ENCODE measurements at regions not wholly inside any gene's neighbourhood (a gene's known extent, or its start where the extent isn't known, plus 50 kb on each side); places are given as distances from the start of the nearest gene placed in this dataset.

DNA sequence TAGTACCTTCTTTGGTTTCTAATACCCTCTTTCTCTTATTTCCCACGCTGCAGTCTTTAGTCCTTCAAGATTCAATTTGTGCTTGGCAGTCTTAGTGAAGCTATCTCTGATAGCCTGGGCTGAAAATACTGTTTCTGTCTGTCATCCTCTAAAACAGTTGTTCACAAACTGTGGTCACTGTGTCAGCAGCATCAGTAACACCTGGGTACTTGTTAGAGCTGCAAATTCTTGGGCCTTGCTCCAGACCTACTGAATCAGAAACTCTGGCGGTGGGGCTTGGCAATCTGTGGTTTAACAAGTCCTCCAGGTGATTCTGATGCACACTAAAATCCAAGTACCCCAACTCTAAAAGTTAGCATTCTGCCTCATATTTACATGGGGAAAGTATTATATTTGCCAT is 217.5 kb upstream of the SEL1L start:
- TF ChIP-seq CTCF (IDR thresholded peaks at IDR 0.05; ENCODE audit: extremely low read depth, insufficient read depth, missing control alignments): no peak
- in situ Hi-C loops (cut with MboI; ENCODE audit: low pct_unique_long_range_greater_than_20kb, low sequenced_read_pairs, unreplicated experiment): no loop called here
- DNase-seq (ENCODE audit: low spot score): no peak

DNA sequence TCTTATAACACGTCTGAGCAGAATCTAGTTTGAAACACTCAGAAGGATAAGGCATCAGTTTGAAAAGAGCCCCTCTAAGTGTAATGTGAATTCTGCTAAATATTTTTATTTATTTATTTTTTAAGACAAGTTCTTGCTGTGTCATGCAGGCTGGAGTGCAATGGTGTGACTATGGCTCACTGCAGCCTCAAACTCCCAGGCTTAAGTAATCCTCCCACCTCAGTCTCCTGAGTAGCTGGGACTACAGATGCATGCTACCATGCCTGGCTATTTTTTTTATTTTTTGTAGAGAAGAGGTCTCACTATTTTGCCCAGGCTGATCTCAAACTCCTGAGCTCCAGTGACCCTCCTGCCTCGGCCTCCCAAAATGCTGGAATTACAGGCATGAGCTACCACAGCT is 225.9 kb upstream of the SEL1L start:
- in situ Hi-C loops (cut with MboI; ENCODE audit: low pct_unique_long_range_greater_than_20kb, low sequenced_read_pairs, unreplicated experiment): no loop called here
- no peak for TF ChIP-seq CTCF (IDR thresholded peaks at IDR 0.05; ENCODE audit: extremely low read depth, insufficient read depth, missing control alignments)
- DNase-seq (ENCODE audit: low spot score): no peak

DNA sequence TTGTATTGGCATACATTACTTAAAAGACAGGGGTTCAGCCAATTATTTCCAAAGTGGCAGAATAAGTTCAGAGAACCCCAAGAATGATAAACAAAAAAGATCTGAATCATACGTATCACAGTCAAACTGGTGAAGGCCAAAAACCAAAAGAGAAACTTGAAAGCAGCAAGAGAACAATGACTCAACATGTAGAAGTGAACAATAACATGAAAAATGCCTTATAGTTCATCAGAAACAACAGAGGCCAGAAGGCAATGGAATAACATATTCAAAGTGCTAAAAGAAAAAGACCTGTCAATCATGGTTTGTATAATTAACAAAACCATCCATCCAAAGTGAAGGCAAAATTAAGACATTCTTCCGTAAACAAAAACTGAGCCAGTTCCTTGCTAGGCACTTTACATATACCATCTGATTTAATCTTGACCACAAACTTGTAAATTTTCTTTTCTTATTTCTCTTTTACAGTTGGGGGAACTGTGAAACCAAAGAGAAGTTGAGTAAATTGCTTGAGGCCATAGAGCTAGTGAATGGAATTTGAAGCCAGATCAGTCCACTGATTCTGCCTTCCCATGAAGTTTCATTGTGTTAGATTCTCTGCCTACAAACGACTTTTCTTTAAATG is 232.1 kb upstream of the SEL1L start:
- in situ Hi-C loops (cut with MboI; ENCODE audit: low pct_unique_long_range_greater_than_20kb, low sequenced_read_pairs, unreplicated experiment): no loop called here
- no peak for TF ChIP-seq CTCF (IDR thresholded peaks at IDR 0.05; ENCODE audit: extremely low read depth, insufficient read depth, missing control alignments)
- DNase-seq (ENCODE audit: low spot score): no peak

DNA sequence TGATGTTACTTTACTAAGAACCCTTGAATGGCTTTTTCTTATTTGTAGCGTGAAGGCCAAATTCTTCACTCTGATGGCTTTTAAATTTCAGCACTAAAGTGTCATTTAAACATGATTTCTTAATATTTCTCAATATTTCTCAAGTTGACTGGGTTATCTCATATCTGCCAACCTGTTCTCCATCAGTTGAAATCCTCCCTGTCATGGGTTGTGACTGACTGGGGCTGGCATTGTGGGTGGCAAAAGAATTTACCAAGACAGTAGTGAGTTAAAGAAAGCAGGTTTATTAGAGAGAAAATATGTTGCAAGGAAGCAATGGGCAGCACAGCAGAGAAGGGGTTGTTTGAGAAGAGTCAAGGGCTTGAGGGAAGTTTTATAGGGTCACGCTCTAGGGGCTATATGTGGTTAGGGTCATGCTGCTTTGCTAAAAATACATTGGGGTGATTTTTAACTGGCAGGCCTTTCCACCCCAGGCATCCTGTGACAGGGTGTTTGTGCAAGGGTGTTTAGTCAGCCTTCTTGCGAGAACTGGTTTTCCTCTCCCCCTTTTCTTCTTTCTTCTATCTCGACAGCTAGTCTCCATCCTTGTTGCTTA is 232.8 kb upstream of the SEL1L start:
- in situ Hi-C loops (cut with MboI; ENCODE audit: low pct_unique_long_range_greater_than_20kb, low sequenced_read_pairs, unreplicated experiment): no loop called here
- TF ChIP-seq CTCF (IDR thresholded peaks at IDR 0.05; ENCODE audit: extremely low read depth, insufficient read depth, missing control alignments): no peak
- no peak for DNase-seq (ENCODE audit: low spot score)

- in situ Hi-C loops (cut with MboI; ENCODE audit: low pct_unique_long_range_greater_than_20kb, low sequenced_read_pairs, unreplicated experiment): no loop called here
- no peak for TF ChIP-seq CTCF (IDR thresholded peaks at IDR 0.05; ENCODE audit: extremely low read depth, insufficient read depth, missing control alignments)
- no peak for DNase-seq (ENCODE audit: low spot score)
Observed at GRCh38 chr14:81767266-81767995, 233.8 kb upstream of the SEL1L start.

DNA sequence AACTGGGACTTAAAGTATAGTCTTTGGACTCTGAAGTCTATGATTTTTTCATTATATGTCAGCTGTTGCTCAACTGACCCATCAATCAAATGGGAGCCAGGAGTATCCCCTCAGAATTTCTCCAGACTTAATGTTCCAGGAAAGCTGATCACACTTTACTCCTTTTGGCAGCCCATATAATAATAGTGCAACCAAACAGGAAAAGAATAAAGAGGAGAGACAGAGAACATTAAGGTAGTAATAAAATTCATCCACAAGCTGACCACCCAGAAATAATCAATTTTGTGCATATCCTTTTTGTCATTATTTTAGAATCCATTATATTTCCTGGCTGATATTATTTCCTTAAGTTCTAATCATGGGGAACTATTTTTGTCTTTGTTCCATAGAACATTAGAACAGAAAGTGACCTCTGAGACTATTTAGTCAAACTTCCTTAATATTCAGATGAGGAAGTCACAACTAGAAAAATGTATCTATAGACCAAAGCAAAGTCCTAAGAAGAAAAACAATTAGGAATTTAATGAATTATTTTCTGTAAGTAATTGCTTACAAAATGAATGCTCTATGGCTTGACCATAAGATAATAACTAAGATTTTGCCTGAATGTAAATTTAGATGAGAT is 238.1 kb upstream of the SEL1L start:
- in situ Hi-C loops (cut with MboI; ENCODE audit: low pct_unique_long_range_greater_than_20kb, low sequenced_read_pairs, unreplicated experiment): no loop called here
- TF ChIP-seq CTCF (IDR thresholded peaks at IDR 0.05; ENCODE audit: extremely low read depth, insufficient read depth, missing control alignments): no peak
- no peak for DNase-seq (ENCODE audit: low spot score)
